ENCODE measurements at regions not wholly inside any gene's neighbourhood (a gene's known extent, or its start where the extent isn't known, plus 50 kb on each side); places are given as distances from the start of the nearest gene placed in this dataset.

DNA sequence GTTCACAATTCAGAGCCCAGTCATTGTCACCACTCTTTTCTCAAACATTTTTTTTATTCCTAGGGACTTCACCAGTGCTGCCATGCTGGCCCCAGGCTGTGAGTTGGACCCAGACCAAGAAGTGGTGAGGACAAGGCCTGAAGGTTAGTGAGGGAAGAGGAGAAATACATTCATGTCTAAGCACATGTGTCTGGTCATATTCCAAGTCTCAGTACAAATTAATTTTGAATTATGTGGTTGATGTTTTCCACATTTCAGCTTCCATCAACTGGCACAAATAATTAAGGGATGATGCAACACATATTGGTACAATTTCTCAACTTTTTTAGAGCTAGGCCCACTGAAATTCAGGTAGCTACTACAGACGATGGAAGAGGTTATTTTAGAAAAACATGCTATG is 106.6 kb upstream of the UPP2 start:
- TF ChIP-seq, protein P1, sequence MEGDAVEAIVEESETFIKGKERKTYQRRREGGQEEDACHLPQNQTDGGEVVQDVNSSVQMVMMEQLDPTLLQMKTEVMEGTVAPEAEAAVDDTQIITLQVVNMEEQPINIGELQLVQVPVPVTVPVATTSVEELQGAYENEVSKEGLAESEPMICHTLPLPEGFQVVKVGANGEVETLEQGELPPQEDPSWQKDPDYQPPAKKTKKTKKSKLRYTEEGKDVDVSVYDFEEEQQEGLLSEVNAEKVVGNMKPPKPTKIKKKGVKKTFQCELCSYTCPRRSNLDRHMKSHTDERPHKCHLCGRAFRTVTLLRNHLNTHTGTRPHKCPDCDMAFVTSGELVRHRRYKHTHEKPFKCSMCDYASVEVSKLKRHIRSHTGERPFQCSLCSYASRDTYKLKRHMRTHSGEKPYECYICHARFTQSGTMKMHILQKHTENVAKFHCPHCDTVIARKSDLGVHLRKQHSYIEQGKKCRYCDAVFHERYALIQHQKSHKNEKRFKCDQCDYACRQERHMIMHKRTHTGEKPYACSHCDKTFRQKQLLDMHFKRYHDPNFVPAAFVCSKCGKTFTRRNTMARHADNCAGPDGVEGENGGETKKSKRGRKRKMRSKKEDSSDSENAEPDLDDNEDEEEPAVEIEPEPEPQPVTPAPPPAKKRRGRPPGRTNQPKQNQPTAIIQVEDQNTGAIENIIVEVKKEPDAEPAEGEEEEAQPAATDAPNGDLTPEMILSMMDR (IDR thresholded peaks at IDR 0.05 in 4 of 5, conservative IDR thresholded peaks at IDR 0.05 in 1 of 5), result no peak
- no peak for TF ChIP-seq POLR2A (IDR thresholded peaks at IDR 0.05)
